ENCODE measurements at regions not wholly inside any gene's neighbourhood (a gene's known extent, or its start where the extent isn't known, plus 50 kb on each side); places are given as distances from the start of the nearest gene placed in this dataset.

DNA sequence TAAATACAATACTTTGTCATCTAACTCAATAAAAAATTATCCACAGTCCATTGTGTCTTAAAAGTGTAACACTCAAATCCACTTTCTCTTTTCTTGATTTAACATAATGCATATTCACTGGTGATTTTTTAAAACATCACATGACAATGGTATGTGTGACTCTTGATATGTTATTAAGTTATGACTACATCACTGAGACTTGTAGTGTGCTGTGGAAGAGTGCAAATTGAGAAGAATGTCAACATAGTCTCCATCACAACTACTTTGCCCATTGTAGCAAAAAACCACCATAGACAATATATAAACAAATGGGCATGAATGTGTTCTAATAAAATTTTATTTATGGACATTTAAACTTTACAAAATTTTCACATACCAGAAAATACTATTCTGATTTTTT is 380.7 kb upstream of the PMFBP1 start:
- Histone ChIP-seq H3K4me3 (replicated peaks; ENCODE audit: insufficient read depth, low read length) (no peak overlapping the region), H3K27me3 (ENCODE audit: insufficient read depth, poor library complexity, severe bottlenecking) (no peaks in the 10 kb centered on the region), H3K27ac (replicated peaks) (no peak overlapping the region)
- TF ChIP-seq POLR2AphosphoS5 (IDR thresholded peaks at IDR 0.05; ENCODE audit: low read depth), result no peak
- no peak for DNase-seq (ENCODE audit: low read depth in 1 of 2, low spot score in 1 of 2)

DNA sequence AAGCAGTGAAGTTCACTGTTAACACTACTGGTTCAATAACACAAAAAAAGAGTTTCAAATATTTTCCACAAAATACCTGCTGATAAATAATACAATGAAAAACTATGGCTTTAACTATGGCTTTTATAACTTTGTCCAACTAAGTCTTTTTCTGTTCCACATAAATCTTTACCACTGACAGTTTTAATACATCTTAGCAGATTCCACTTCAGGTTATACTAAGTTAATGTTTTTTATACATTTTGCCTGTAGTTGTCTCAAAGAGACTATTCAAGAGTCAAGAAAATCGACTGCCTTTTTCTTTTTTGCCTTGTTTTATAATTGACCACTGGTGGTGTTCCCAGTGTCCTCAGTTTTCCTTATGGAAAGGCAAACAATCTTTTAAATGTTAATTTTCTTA is 379.7 kb upstream of the PMFBP1 start:
- TF ChIP-seq, protein P1, sequence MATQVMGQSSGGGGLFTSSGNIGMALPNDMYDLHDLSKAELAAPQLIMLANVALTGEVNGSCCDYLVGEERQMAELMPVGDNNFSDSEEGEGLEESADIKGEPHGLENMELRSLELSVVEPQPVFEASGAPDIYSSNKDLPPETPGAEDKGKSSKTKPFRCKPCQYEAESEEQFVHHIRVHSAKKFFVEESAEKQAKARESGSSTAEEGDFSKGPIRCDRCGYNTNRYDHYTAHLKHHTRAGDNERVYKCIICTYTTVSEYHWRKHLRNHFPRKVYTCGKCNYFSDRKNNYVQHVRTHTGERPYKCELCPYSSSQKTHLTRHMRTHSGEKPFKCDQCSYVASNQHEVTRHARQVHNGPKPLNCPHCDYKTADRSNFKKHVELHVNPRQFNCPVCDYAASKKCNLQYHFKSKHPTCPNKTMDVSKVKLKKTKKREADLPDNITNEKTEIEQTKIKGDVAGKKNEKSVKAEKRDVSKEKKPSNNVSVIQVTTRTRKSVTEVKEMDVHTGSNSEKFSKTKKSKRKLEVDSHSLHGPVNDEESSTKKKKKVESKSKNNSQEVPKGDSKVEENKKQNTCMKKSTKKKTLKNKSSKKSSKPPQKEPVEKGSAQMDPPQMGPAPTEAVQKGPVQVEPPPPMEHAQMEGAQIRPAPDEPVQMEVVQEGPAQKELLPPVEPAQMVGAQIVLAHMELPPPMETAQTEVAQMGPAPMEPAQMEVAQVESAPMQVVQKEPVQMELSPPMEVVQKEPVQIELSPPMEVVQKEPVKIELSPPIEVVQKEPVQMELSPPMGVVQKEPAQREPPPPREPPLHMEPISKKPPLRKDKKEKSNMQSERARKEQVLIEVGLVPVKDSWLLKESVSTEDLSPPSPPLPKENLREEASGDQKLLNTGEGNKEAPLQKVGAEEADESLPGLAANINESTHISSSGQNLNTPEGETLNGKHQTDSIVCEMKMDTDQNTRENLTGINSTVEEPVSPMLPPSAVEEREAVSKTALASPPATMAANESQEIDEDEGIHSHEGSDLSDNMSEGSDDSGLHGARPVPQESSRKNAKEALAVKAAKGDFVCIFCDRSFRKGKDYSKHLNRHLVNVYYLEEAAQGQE (IDR thresholded peaks at IDR 0.05; ENCODE audit: insufficient replicate concordance, low read depth), result no peak
- TF ChIP-seq SPI1 (IDR thresholded peaks at IDR 0.05; ENCODE audit: borderline replicate concordance, low read depth), result no peak
- TF ChIP-seq, protein P2, sequence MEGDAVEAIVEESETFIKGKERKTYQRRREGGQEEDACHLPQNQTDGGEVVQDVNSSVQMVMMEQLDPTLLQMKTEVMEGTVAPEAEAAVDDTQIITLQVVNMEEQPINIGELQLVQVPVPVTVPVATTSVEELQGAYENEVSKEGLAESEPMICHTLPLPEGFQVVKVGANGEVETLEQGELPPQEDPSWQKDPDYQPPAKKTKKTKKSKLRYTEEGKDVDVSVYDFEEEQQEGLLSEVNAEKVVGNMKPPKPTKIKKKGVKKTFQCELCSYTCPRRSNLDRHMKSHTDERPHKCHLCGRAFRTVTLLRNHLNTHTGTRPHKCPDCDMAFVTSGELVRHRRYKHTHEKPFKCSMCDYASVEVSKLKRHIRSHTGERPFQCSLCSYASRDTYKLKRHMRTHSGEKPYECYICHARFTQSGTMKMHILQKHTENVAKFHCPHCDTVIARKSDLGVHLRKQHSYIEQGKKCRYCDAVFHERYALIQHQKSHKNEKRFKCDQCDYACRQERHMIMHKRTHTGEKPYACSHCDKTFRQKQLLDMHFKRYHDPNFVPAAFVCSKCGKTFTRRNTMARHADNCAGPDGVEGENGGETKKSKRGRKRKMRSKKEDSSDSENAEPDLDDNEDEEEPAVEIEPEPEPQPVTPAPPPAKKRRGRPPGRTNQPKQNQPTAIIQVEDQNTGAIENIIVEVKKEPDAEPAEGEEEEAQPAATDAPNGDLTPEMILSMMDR (IDR thresholded peaks at IDR 0.05; ENCODE audit: insufficient read depth, low read length), result no peak
- no peak for TF ChIP-seq GABPA (IDR thresholded peaks at IDR 0.05; ENCODE audit: low read depth)
- no peak for TF ChIP-seq POLR2AphosphoS5 (IDR thresholded peaks at IDR 0.05; ENCODE audit: low read depth)
- no peak overlapping the region for H3K27ac ChIP-seq (replicated peaks)
- no peaks in the 10 kb centered on the region for H3K27me3 ChIP-seq (ENCODE audit: insufficient read depth, poor library complexity, severe bottlenecking)
- no peak for DNase-seq (ENCODE audit: low read depth in 1 of 2, low spot score in 1 of 2)
- no peak overlapping the region for H3K4me3 ChIP-seq (replicated peaks; ENCODE audit: insufficient read depth, low read length)

DNA sequence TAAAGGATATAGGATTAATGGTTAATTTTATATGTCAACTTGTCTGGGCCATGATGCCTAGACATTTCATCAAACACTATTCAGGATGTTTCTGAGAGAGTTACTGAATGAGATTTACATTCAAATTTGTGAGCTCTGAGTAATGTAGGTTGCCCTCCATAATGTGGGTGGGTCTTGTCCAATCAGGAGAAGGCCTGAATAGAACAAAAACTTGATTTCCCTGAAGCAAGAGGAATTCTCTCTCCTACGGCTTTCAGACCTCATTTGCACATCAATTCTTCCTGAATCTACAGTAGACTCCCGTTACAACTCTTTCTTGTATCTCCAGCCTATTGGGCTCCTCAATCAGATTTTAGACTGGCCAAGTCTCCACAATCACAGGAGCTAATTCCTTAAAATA is 377.9 kb upstream of the PMFBP1 start:
- H3K4me3 ChIP-seq (replicated peaks; ENCODE audit: insufficient read depth, low read length), result no peak overlapping the region
- TF ChIP-seq GABPA (IDR thresholded peaks at IDR 0.05; ENCODE audit: low read depth), result no peak
- TF ChIP-seq, protein P1 (IDR thresholded peaks at IDR 0.05; ENCODE audit: insufficient replicate concordance, low read depth), result no peak
- no peak for TF ChIP-seq POLR2AphosphoS5 (IDR thresholded peaks at IDR 0.05; ENCODE audit: low read depth)
- no peak for TF ChIP-seq SPI1 (IDR thresholded peaks at IDR 0.05; ENCODE audit: borderline replicate concordance, low read depth)
- TF ChIP-seq, protein P2 (IDR thresholded peaks at IDR 0.05; ENCODE audit: insufficient read depth, low read length), result no peak
- no peak for DNase-seq (ENCODE audit: low read depth in 1 of 2, low spot score in 1 of 2)
- no peak overlapping the region for H3K27ac ChIP-seq (replicated peaks)
- H3K27me3 ChIP-seq (ENCODE audit: insufficient read depth, poor library complexity, severe bottlenecking), result no peaks in the 10 kb centered on the region

DNA sequence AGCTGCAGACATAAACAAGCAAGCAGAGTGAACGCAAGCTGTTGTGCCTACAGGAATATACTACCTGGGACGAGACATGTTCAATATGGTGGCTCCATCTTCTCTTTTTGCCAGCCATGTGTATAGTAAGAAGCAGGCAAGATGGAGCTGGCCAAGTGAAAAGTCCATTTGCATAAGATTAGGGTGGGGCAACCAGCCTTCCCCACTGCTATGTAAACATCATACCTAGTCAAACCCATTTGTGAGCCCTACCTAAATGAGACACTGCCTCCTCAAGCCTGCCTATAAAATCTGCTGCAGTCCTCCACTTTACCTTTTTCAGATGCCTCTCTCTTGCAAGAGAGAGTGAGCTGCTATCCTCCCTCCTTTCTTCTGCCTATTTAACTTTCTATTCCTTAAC is 370.1 kb upstream of the PMFBP1 start:
- no peak for DNase-seq (ENCODE audit: low read depth in 1 of 2, low spot score in 1 of 2)
- no peaks in the 10 kb centered on the region for H3K27me3 ChIP-seq (ENCODE audit: insufficient read depth, poor library complexity, severe bottlenecking)
- no peak overlapping the region for H3K4me3 ChIP-seq (replicated peaks; ENCODE audit: insufficient read depth, low read length)
- TF ChIP-seq POLR2AphosphoS5 (IDR thresholded peaks at IDR 0.05; ENCODE audit: low read depth) (no peak), GABPA (IDR thresholded peaks at IDR 0.05; ENCODE audit: low read depth) (no peak), SPI1 (IDR thresholded peaks at IDR 0.05; ENCODE audit: borderline replicate concordance, low read depth) (no peak)
- TF ChIP-seq, protein P2 (IDR thresholded peaks at IDR 0.05; ENCODE audit: insufficient read depth, low read length), result no peak
- TF ChIP-seq, protein P1 (IDR thresholded peaks at IDR 0.05; ENCODE audit: insufficient replicate concordance, low read depth), result no peak
- H3K27ac ChIP-seq (replicated peaks), result no peak overlapping the region

Data from HL-60 (cell line).